Vagina (tissue), 2 donors: ENCODE measurements at regions not wholly inside any gene's neighbourhood (a gene's known extent, or its start where the extent isn't known, plus 50 kb on each side); places are given as distances from the start of the nearest gene placed in this dataset.

ENCODE experiments used
- DNase-seq, 2 donors: peaks; one replicate each; pipeline ENCODE4 v3.0.0-alpha.2; 2017; ENCODE audit errors: extremely low spot score in 2 of 2
- H3K27ac ChIP-seq: fragments of 200-600 bp; sonication (generic); one replicate; pipeline ENCODE4 v1.5.1; 2019
- H3K27me3 ChIP-seq: fragments of 200-600 bp; sonication (generic); one replicate; pipeline ENCODE4 v1.5.1; 2019
- H3K36me3 ChIP-seq, 2 donors: fragments of 200-600 bp; sonication (generic); one replicate each; pipeline ENCODE4 v1.5.1; 2017 to 2019
- H3K4me1 ChIP-seq: fragments of 200-600 bp; sonication (generic); one replicate; pipeline ENCODE4 v1.5.1; 2019
- H3K4me3 ChIP-seq, 2 donors: fragments of 200-600 bp; sonication (generic); 1 replicate in 1 of 2; 2 replicates in 1 of 2; pipeline ENCODE4 v1.5.1; 2016 to 2019
- H3K9me3 ChIP-seq: fragments of 200-600 bp; sonication (generic); one replicate; pipeline ENCODE4 v1.5.1; 2019
- POLR2A ChIP-seq, 2 donors: fragments of 450-650 bp; IDR thresholded peaks; one replicate each; pipeline ENCODE4 v1.6.1; 2017; ENCODE audit warnings: antibody characterized with exemption in 2 of 2, mild to moderate bottlenecking in 2 of 2, moderate library complexity in 2 of 2
- POLR2AphosphoS5 ChIP-seq, 2 donors: sonication (generic); formaldehyde crosslinking; IDR thresholded peaks; one replicate each; pipeline ENCODE4 v1.9.0; 2017; ENCODE audit warnings: antibody characterized with exemption in 2 of 2, mild to moderate bottlenecking in 2 of 2, low read depth in 1 of 2; ENCODE audit not compliant: insufficient read depth in 1 of 2
- intact Hi-C: fragments of 100-400 bp; cut with DNase I; formaldehyde crosslinking; loops from one replicate; pipeline ENCODE4 v1.15.1; 2023
- TF ChIP-seq, protein P1 (sequence below), 3 experiments: fragments of 450-650 bp in 2 of 3; fragments of 200-600 bp in 1 of 3; sonication (generic) in 1 of 3; IDR thresholded peaks; one replicate each; pipeline ENCODE4 v1.5.1; 2017 to 2019; ENCODE audit warnings: antibody characterized with exemption in 3 of 3, mild to moderate bottlenecking in 2 of 3, moderate library complexity in 2 of 3

DNA sequence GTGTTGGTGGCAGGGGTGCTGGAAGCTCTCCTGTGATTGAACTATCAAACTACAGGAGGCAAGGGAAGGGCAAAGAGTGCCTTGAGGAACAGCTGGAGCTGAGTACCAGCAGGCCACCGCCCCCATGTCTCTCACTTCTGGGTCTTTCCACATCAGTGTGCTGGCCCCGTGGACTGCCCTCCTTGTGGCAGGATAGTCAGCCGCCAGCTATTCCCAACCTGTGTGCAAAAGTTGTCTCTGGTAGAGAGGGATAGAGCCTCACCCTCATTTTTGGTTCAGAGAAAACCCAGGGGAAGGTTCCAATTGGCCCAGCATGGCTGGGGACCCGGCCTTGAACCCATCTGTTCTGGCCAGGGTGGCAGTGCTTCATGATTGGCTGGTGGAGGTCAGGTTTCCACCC, 211.8 kb downstream of the IRF8 start:
- no peak for DNase-seq
- no peak for TF ChIP-seq POLR2AphosphoS5 (IDR thresholded peaks at IDR 0.05; ENCODE audit: insufficient read depth in 1 of 2, low read depth in 1 of 2)
- TF ChIP-seq, protein P1, sequence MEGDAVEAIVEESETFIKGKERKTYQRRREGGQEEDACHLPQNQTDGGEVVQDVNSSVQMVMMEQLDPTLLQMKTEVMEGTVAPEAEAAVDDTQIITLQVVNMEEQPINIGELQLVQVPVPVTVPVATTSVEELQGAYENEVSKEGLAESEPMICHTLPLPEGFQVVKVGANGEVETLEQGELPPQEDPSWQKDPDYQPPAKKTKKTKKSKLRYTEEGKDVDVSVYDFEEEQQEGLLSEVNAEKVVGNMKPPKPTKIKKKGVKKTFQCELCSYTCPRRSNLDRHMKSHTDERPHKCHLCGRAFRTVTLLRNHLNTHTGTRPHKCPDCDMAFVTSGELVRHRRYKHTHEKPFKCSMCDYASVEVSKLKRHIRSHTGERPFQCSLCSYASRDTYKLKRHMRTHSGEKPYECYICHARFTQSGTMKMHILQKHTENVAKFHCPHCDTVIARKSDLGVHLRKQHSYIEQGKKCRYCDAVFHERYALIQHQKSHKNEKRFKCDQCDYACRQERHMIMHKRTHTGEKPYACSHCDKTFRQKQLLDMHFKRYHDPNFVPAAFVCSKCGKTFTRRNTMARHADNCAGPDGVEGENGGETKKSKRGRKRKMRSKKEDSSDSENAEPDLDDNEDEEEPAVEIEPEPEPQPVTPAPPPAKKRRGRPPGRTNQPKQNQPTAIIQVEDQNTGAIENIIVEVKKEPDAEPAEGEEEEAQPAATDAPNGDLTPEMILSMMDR (IDR thresholded peaks at IDR 0.05) = no peak
- Histone ChIP-seq H3K9me3 (no peaks in the 10 kb centered on the region), H3K27me3 (no peaks in the 10 kb centered on the region), H3K27ac (no peak overlapping the region), H3K4me3 (no peak overlapping the region), H3K36me3 (no peaks in the 10 kb centered on the region), H3K4me1 (no peaks in the 10 kb centered on the region)
- intact Hi-C loops = no loop called here

- Histone ChIP-seq H3K4me3 (no peak overlapping the region), H3K4me1 (no peaks in the 10 kb centered on the region), H3K9me3 (no peaks in the 10 kb centered on the region), H3K36me3 (no peaks in the 10 kb centered on the region), H3K27me3 (no peaks in the 10 kb centered on the region), H3K27ac (no peak overlapping the region)
- DNase-seq = no peak
- intact Hi-C loops = no loop called here
- no peak for TF ChIP-seq POLR2AphosphoS5 (IDR thresholded peaks at IDR 0.05; ENCODE audit: insufficient read depth in 1 of 2, low read depth in 1 of 2)
- TF ChIP-seq, protein P1 (IDR thresholded peaks at IDR 0.05) = no peak
- TF ChIP-seq POLR2A (IDR thresholded peaks at IDR 0.05) = no peak
These were observed 213.2 kb downstream of the IRF8 start for GRCh38 chr16:86112178-86112577.

DNA sequence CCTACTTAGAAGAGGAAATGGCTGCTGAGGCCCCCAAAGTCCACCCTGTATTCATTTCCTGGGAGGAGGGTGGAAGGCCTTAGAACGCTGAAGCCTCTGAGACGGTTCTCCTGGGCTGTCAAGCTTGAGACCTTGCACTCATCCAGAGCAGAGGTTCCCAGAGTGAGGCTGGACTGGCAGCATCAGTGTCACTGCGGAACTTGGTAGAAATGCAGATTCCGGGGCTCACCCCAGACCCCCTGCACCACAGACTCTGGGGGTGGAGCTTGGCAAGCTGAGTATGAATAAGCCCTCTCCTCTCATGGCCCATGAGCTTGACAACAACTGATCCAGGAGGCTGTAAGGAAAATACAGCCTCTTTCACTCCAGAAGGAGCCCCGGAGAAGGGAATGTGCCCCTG, 218.3 kb downstream of the IRF8 start:
- Histone ChIP-seq H3K27ac (no peak overlapping the region), H3K4me1 (no peaks in the 10 kb centered on the region), H3K9me3 (no peaks in the 10 kb centered on the region), H3K4me3 (no peak overlapping the region), H3K27me3 (no peaks in the 10 kb centered on the region), H3K36me3 (no peaks in the 10 kb centered on the region)
- DNase-seq = no peak
- intact Hi-C loops = no loop called here
- TF ChIP-seq, protein P1 (IDR thresholded peaks at IDR 0.05) = no peak

- intact Hi-C loops = no loop called here
- Histone ChIP-seq H3K4me1 (no peaks in the 10 kb centered on the region), H3K36me3 (no peaks in the 10 kb centered on the region), H3K27ac (no peak overlapping the region), H3K9me3 (no peaks in the 10 kb centered on the region), H3K4me3 (no peak overlapping the region), H3K27me3 (no peaks in the 10 kb centered on the region)
- no peak for DNase-seq
- TF ChIP-seq POLR2A (IDR thresholded peaks at IDR 0.05) (no peak), POLR2AphosphoS5 (IDR thresholded peaks at IDR 0.05; ENCODE audit: insufficient read depth in 1 of 2, low read depth in 1 of 2) (no peak)
- TF ChIP-seq, protein P1 (IDR thresholded peaks at IDR 0.05) = no peak
These were observed 218.8 kb downstream of the IRF8 start for GRCh38 chr16:86117756-86118155.

DNA sequence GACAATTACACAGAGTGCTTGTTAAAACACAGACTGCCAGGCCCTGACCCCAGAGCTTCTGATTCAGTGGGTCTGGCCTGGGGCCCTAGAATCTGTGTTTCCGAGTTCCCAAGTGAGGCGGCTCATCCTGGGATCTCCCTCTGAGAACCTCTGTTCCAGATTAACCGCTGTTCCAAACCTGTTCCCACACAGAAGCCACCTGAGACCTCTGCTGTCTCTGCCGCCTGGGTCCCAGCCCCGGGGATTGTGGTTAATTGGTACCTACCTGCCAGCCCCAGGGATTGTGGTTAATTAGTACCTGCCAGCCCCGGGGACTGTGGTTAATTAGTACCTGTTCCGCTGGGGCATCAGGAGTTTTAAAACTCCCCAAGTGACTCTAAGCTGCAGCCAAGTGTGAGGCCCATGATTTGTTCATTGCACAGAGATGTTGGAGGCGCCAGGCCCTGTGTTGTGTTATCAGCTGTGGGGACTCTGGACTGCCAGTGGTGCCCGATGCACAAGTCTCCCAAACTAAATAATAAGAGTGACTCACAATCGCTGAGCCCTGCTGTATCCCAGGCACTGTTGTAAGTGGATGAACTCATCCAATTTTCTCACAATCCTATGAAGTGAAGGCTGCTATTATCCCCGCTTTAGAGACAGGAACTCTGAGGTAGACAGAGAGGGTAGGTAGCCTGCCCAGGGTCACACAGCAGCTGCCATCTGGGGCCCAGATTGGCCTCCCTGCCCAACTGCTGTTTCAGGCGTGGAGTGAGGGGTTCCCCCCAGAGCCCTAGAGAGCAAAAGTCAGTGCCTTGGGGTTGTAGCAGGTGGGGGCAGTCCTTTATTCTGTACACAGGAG, 219.7 kb downstream of the IRF8 start:
- Histone ChIP-seq H3K27ac (no peak overlapping the region), H3K9me3 (no peaks in the 10 kb centered on the region), H3K27me3 (no peaks in the 10 kb centered on the region), H3K4me3 (no peak overlapping the region), H3K36me3 (no peaks in the 10 kb centered on the region), H3K4me1 (no peaks in the 10 kb centered on the region)
- intact Hi-C loops = no loop called here
- TF ChIP-seq, protein P1 (IDR thresholded peaks at IDR 0.05) = no peak
- no peak for TF ChIP-seq POLR2A (IDR thresholded peaks at IDR 0.05)
- no peak for DNase-seq
